NT2/D1 (cell line): ENCODE measurements at regions not wholly inside any gene's neighbourhood (a gene's known extent, or its start where the extent isn't known, plus 50 kb on each side); places are given as distances from the start of the nearest gene placed in this dataset.

Experiments
- DNase-seq: peaks from one replicate; pipeline ENCODE4 v3.0.0-alpha.2; 2011; ENCODE audit warnings: low read depth, low spot score
- H3K27me3 ChIP-seq: 2 replicates; pipeline ENCODE4 v1.6.0; 2011; ENCODE audit warnings: mild to moderate bottlenecking; ENCODE audit not compliant: insufficient read length, insufficient read depth
- H3K36me3 ChIP-seq: 2 replicates; pipeline ENCODE4 v1.6.1; 2011; ENCODE audit warnings: mild to moderate bottlenecking, low read length, mixed read lengths; ENCODE audit not compliant: insufficient read depth, insufficient read length
- H3K4me1 ChIP-seq: 2 replicates; pipeline ENCODE4 v1.5.1; 2011; ENCODE audit not compliant: insufficient read depth, insufficient read length
- H3K4me3 ChIP-seq: 2 replicates; pipeline ENCODE4 v1.5.1; 2011; ENCODE audit warnings: low read depth; ENCODE audit not compliant: insufficient read length
- H3K9ac ChIP-seq: 2 replicates; pipeline ENCODE4 v1.6.0; 2011; ENCODE audit warnings: low read depth; ENCODE audit not compliant: insufficient read length
- H3K9me3 ChIP-seq: 2 replicates; pipeline ENCODE4 v1.5.1; 2011; ENCODE audit warnings: mild to moderate bottlenecking, low read length; ENCODE audit not compliant: insufficient read depth
- SUZ12 ChIP-seq: IDR thresholded peaks from 2 replicates; pipeline ENCODE4 v1.6.1; 2011; ENCODE audit not compliant: insufficient read length, insufficient read depth; ENCODE audit errors: extremely low read depth
- YY1 ChIP-seq: IDR thresholded peaks from 2 replicates; pipeline ENCODE4 v1.6.1; 2011; ENCODE audit not compliant: insufficient read length, insufficient read depth
- ZNF274 ChIP-seq: IDR thresholded peaks from 2 replicates; pipeline ENCODE4 v1.6.1; 2011; ENCODE audit warnings: mild to moderate bottlenecking, low read depth, low read length

- no peak for DNase-seq
- Histone ChIP-seq H3K36me3 (no peaks in the 10 kb centered on the region), H3K4me3 (no peak overlapping the region), H3K27me3 (no peaks in the 10 kb centered on the region), H3K9me3 (peaks cover 21% of the 10 kb centered on the region; the same call in 1 of the 2 replicates), H3K4me1 (no peaks in the 10 kb centered on the region), H3K9ac (no peak overlapping the region)
- TF ChIP-seq ZNF274, result no peak
- no peak for TF ChIP-seq YY1
- no peak for TF ChIP-seq SUZ12
Measured at GRCh38 chr11:116466801-116467200, 306.0 kb downstream of the BUD13 start.

GRCh38 chr11:116466191-116466590 is 306.6 kb downstream of the BUD13 start:
- H3K9ac ChIP-seq, result no peak overlapping the region
- no peaks in the 10 kb centered on the region for H3K36me3 ChIP-seq
- TF ChIP-seq YY1, result no peak
- no peak for TF ChIP-seq ZNF274
- TF ChIP-seq SUZ12, result no peak
- no peak overlapping the region for H3K4me3 ChIP-seq
- peaks cover 16% of the 10 kb centered on the region; the same call in 1 of the 2 replicates for H3K9me3 ChIP-seq
- no peaks in the 10 kb centered on the region for H3K4me1 ChIP-seq
- no peak for DNase-seq
- H3K27me3 ChIP-seq, result no peaks in the 10 kb centered on the region

- H3K9me3 ChIP-seq, result peaks cover 14% of the 10 kb centered on the region; the same call in 1 of the 2 replicates
- TF ChIP-seq ZNF274 (no peak), SUZ12 (no peak), YY1 (no peak)
- no peaks in the 10 kb centered on the region for H3K36me3 ChIP-seq
- no peak overlapping the region for H3K9ac ChIP-seq
- DNase-seq, result no peak
- no peaks in the 10 kb centered on the region for H3K27me3 ChIP-seq
- H3K4me3 ChIP-seq, result no peak overlapping the region
- H3K4me1 ChIP-seq, result no peaks in the 10 kb centered on the region
Measured at GRCh38 chr11:116465056-116465455, 307.7 kb downstream of the BUD13 start.

DNA sequence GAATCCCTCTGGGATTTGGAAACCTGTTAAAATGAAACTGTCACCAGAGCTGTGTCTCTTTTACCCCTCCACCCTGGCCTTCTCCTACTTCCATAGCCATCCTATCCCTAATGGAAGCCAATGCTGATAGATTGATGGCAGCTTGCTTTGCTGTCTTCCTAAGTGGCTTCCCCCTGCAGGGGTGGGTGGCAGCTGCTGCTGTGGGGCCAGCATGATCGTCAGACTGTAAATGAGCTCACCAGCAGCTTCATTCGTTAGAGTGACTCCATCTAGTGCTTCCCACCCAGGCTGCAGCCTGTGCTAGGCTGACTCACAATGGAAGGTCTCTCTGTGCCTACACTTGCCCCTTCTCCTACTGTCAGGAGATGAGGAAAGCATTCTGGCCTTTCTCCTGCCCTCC is 311.0 kb downstream of the BUD13 start:
- no peak for TF ChIP-seq SUZ12
- no peak for TF ChIP-seq YY1
- no peak for TF ChIP-seq ZNF274
- Histone ChIP-seq H3K9ac (no peak overlapping the region), H3K27me3 (no peaks in the 10 kb centered on the region), H3K36me3 (no peaks in the 10 kb centered on the region), H3K9me3 (peaks cover 14% of the 10 kb centered on the region; the same call in 1 of the 2 replicates), H3K4me3 (no peak overlapping the region), H3K4me1 (no peaks in the 10 kb centered on the region)
- DNase-seq, result no peak

GRCh38 chr11:116460156-116460920 is 312.4 kb downstream of the BUD13 start:
- DNase-seq, result no peak
- TF ChIP-seq ZNF274 (no peak), SUZ12 (no peak), YY1 (no peak)
- H3K27me3 ChIP-seq, result no peaks in the 10 kb centered on the region
- no peak overlapping the region for H3K9ac ChIP-seq
- H3K4me1 ChIP-seq, result no peaks in the 10 kb centered on the region
- H3K36me3 ChIP-seq, result no peaks in the 10 kb centered on the region
- H3K4me3 ChIP-seq, result no peak overlapping the region
- peaks cover 8% of the 10 kb centered on the region; the same call in 1 of the 2 replicates for H3K9me3 ChIP-seq

DNA sequence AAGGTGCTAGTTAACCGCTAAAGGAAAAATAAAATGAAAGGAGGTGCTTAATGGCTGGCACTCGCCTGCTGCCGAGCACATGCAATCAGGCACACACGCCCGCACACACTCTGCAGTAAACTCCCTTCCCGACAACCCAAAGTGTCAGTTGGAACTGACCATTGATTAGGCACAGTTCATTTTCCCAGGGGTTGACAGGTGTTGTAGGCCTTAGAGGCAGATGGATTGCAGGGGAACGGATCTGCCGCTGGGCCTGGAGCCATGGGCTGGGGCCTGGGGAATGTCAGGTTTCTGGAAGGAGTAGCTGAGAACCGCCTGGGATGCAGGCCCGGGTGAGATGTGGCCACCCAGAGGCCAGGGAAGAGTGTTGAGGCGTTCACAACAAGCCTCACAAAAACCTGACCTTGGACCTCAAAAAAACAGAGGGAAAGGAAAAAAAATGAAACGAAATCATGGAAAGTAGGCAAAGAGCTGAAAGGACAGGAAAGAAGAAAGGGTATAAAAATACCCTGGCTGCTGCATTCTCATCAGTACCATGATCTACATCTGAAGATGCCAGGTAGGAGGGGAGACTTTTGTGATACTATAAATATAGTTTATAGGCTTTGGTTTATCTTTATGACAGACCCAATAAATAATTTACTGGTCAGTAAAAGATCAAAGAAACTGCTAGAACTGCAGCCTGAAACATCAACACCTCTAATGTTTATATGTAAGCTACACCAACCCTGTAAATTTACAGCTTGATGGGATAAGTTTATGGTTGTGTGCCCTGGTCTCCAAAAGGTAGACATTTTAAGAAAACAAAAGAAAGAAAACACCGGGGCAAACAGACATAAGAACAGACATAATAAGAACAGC is 313.4 kb downstream of the BUD13 start:
- Histone ChIP-seq H3K4me1 (no peaks in the 10 kb centered on the region), H3K27me3 (no peaks in the 10 kb centered on the region), H3K9ac (no peak overlapping the region), H3K36me3 (no peaks in the 10 kb centered on the region), H3K4me3 (no peak overlapping the region), H3K9me3 (no peaks in the 10 kb centered on the region)
- no peak for DNase-seq
- TF ChIP-seq SUZ12 (no peak), YY1 (no peak), ZNF274 (no peak)

DNA sequence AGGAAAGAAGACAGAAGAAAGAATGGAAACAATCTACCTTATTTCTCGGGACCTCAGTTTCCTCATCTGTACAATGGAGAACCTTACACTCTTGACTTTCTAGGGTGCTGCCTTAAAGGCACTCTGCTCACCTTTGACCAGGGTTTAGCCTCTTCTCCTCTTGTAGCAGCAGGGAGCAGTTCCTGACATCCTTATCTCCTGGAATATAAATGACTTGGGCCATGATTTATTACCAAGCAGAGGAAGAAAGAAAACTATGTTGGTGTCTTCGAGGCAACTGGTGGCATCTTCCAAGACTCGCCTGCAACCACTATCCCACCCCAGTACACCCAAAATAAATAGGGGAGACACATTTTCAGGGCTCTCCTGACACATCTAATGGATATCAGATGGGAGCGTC is 314.2 kb downstream of the BUD13 start:
- no peak overlapping the region for H3K9ac ChIP-seq
- H3K4me3 ChIP-seq, result no peak overlapping the region
- no peaks in the 10 kb centered on the region for H3K4me1 ChIP-seq
- H3K27me3 ChIP-seq, result no peaks in the 10 kb centered on the region
- H3K36me3 ChIP-seq, result no peaks in the 10 kb centered on the region
- TF ChIP-seq ZNF274 (no peak), SUZ12 (no peak), YY1 (no peak)
- DNase-seq, result no peak
- no peaks in the 10 kb centered on the region for H3K9me3 ChIP-seq
